GM19324 (cell line): ENCODE measurements at regions not wholly inside any gene's neighbourhood (a gene's known extent, or its start where the extent isn't known, plus 50 kb on each side); places are given as distances from the start of the nearest gene placed in this dataset.

Experiments
- ATAC-seq: cut with Tn5 transposase; IDR thresholded peaks from one replicate; pipeline ENCODE4 v1.9.1; 2021; ENCODE audit warnings: mild to moderate bottlenecking, moderate library complexity; ENCODE audit not compliant: unreplicated experiment, low FRiP score

- no peak for ATAC-seq
Measured at GRCh38 chr10:105700218-105700617, 1059.1 kb downstream of the SORCS3 start.

- no peak for ATAC-seq
Measured at GRCh38 chr10:105699504-105699903, 1058.4 kb downstream of the SORCS3 start.

GRCh38 chr10:105698592-105698991 lies 1057.5 kb downstream of the SORCS3 start:
- no peak for ATAC-seq

GRCh38 chr10:105697290-105697780 lies 1056.2 kb downstream of the SORCS3 start:
- no peak for ATAC-seq

- no peak for ATAC-seq
Measured at GRCh38 chr10:105691811-105692210, 1050.7 kb downstream of the SORCS3 start.

- no peak for ATAC-seq
Measured at GRCh38 chr10:105682911-105683310, 1041.8 kb downstream of the SORCS3 start.

- no peak for ATAC-seq
Measured at GRCh38 chr10:105681051-105681450, 1040.0 kb downstream of the SORCS3 start.

GRCh38 chr10:105679781-105680180 lies 1038.7 kb downstream of the SORCS3 start:
- no peak for ATAC-seq

- no peak for ATAC-seq
Measured at GRCh38 chr10:105675333-105675732, 1034.2 kb downstream of the SORCS3 start.

- no peak for ATAC-seq
Measured at GRCh38 chr10:105674448-105674847, 1033.4 kb downstream of the SORCS3 start.

- no peak for ATAC-seq
Measured at GRCh38 chr10:105658696-105659095, 1017.6 kb downstream of the SORCS3 start.

- no peak for ATAC-seq
Measured at GRCh38 chr10:105656856-105657255, 1015.8 kb downstream of the SORCS3 start.

- no peak for ATAC-seq
Measured at GRCh38 chr10:105650306-105650705, 1009.2 kb downstream of the SORCS3 start.

- no peak for ATAC-seq
Measured at GRCh38 chr10:105647354-105647753, 1006.3 kb downstream of the SORCS3 start.

GRCh38 chr10:105644978-105645377 lies 1003.9 kb downstream of the SORCS3 start:
- no peak for ATAC-seq

GRCh38 chr10:105644559-105644958 lies 1003.5 kb downstream of the SORCS3 start:
- no peak for ATAC-seq

- no peak for ATAC-seq
Measured at GRCh38 chr10:105644091-105644490, 1003.0 kb downstream of the SORCS3 start.

- ATAC-seq: no peak
Measured at GRCh38 chr10:105643660-105644059, 1002.6 kb downstream of the SORCS3 start.

GRCh38 chr10:105634281-105634680 lies 993.2 kb downstream of the SORCS3 start:
- ATAC-seq: no peak

GRCh38 chr10:105615715-105616365 lies 974.8 kb downstream of the SORCS3 start:
- ATAC-seq: no peak

GRCh38 chr10:105611244-105611798 lies 970.2 kb downstream of the SORCS3 start:
- ATAC-seq: no peak

- ATAC-seq: no peak
Measured at GRCh38 chr10:105609451-105609850, 968.4 kb downstream of the SORCS3 start.
